K562 (cell line): ENCODE measurements at regions not wholly inside any gene's neighbourhood (a gene's known extent, or its start where the extent isn't known, plus 50 kb on each side); places are given as distances from the start of the nearest gene placed in this dataset.

Source experiments
- ATAC-seq: fragments of 200-7000 bp; cut with Tn5 transposase; 3 replicates; pipeline ENCODE4 v1.9.1; 2020; ENCODE audit warnings: moderate library complexity
- BruUV-seq: library from RNA; stranded (reverse); fragments of 400-500 nt; replicated peaks from 2 replicates; lab custom pipeline; 2021; lab: Mats Ljungman, UMichigan
- CTCF ChIA-PET: fragments of 300-600 bp; formaldehyde crosslinking; extraction: SDS; loops from one replicate; lab custom pipeline; 2021; ENCODE audit warnings: low intra/inter-chr PET ratio; lab: Yijun Ruan, JAX
- POLR2A ChIA-PET: fragments of 300-600, 350-650 bp; sonication (Branson Sonifier 250); formaldehyde crosslinking; extraction: SDS; loops from one replicate; lab custom pipeline; 2021; ENCODE audit warnings: antibody characterized with exemption, inconsistent platforms; lab: Yijun Ruan, JAX
- DNase-seq, 4 experiments: peaks; one replicate each; pipeline versions ENCODE4 v3.0.0 to v3.0.0-alpha.2; 2011 to 2018; ENCODE audit warnings: low spot score in 3 of 4, mixed read lengths in 3 of 4; ENCODE audit errors: extremely low read depth in 1 of 4
- FAIRE-seq: peaks from 2 replicates; lab custom pipeline; 2011; peaks lifted over from hg19 to GRCh38; lab: Jason Lieb, UNC
- H2AFZ ChIP-seq: 2 replicates; pipeline ENCODE4 v1.6.0; 2011; ENCODE audit warnings: low read depth, low read length, control low read depth, inconsistent platforms
- H3K27ac ChIP-seq: fragments of 200-600 bp; 3 replicates; pipeline ENCODE4 v1.8.0; 2011; ENCODE audit warnings: low read depth, mild to moderate bottlenecking, control low read depth, inconsistent platforms, low read length, moderate library complexity, mixed read lengths; ENCODE audit errors: extremely low read depth
- H3K27me3 ChIP-seq, 2 experiments: fragments of 300-600 bp in 1 of 2; 2 replicates in 1 of 2; 3 replicates in 1 of 2; pipeline versions ENCODE4 v1.6.0 to v1.8.0; 2011; ENCODE audit warnings: inconsistent platforms in 2 of 2, low read length in 2 of 2, mild to moderate bottlenecking in 1 of 2, mixed read lengths in 1 of 2, moderate library complexity in 1 of 2; ENCODE audit not compliant: control insufficient read depth in 2 of 2, insufficient read depth in 2 of 2
- H3K36me3 ChIP-seq: fragments of 300-600 bp; 3 replicates; pipeline ENCODE4 v1.8.0; 2011; ENCODE audit warnings: mild to moderate bottlenecking, low read length, inconsistent platforms; ENCODE audit not compliant: control insufficient read depth, insufficient read depth
- H3K4me1 ChIP-seq, 2 experiments: fragments of 200-600 bp in 1 of 2; replicated peaks in 1 of 2; 2 replicates in 1 of 2; 3 replicates in 1 of 2; pipeline versions ENCODE4 v1.5.1 to v1.8.0; 2011; ENCODE audit warnings: inconsistent platforms in 2 of 2, low read length in 2 of 2, mild to moderate bottlenecking in 1 of 2, mixed read lengths in 1 of 2, moderate library complexity in 1 of 2; ENCODE audit not compliant: control insufficient read depth in 2 of 2, insufficient read depth in 2 of 2
- H3K4me2 ChIP-seq: 2 replicates; pipeline ENCODE4 v1.6.1; 2011; ENCODE audit warnings: low read length, control low read depth, inconsistent platforms, mixed read lengths; ENCODE audit not compliant: insufficient read depth
- H3K4me3 ChIP-seq: fragments of 200-600 bp; sonication (generic), shearing (Covaris generic); 2 replicates; pipeline ENCODE4 v1.5.1; 2016; ENCODE audit warnings: control low read depth, inconsistent platforms
- H3K79me2 ChIP-seq: fragments of 200-600 bp; 3 replicates; pipeline ENCODE4 v1.8.0; 2011; ENCODE audit warnings: low read length, inconsistent platforms; ENCODE audit not compliant: control insufficient read depth, insufficient read depth
- H3K9ac ChIP-seq, 2 experiments: 2 replicates each; pipeline versions ENCODE4 v1.6.0 to v1.6.1; 2011; ENCODE audit warnings: low read depth in 2 of 2, low read length in 2 of 2, control low read depth in 1 of 2, inconsistent platforms in 1 of 2, mild to moderate bottlenecking in 1 of 2, mixed read lengths in 1 of 2; ENCODE audit not compliant: insufficient read depth in 1 of 2
- H3K9me1 ChIP-seq: one replicate; pipeline ENCODE4 v1.6.0; 2011; ENCODE audit warnings: inconsistent platforms, mild to moderate bottlenecking, low read length, moderate library complexity; ENCODE audit not compliant: control insufficient read depth, insufficient read depth
- H3K9me3 ChIP-seq: replicated peaks from 2 replicates; pipeline ENCODE4 v1.5.1; 2011; ENCODE audit warnings: low read depth, low read length, inconsistent platforms; ENCODE audit not compliant: control insufficient read depth, insufficient read depth
- H4K20me1 ChIP-seq: replicated peaks from 2 replicates; pipeline ENCODE4 v1.6.1; 2011; ENCODE audit warnings: low read length, inconsistent platforms, mixed read lengths; ENCODE audit not compliant: control insufficient read depth, insufficient read depth
- BRCA1 ChIP-seq, 2 experiments: fragments of 450-650 bp in 1 of 2; sonication (generic) in 1 of 2; formaldehyde crosslinking in 1 of 2; IDR thresholded peaks; 2 replicates each; pipeline versions ENCODE4 v1.5.0 to v1.6.1; 2017 to 2020; ENCODE audit warnings: mild to moderate bottlenecking in 1 of 2, missing genetic modification reagents in 1 of 2
- E2F1 ChIP-seq: sonication (generic); formaldehyde crosslinking; IDR thresholded peaks from 2 replicates; pipeline ENCODE4 v1.8.1; 2023; ENCODE audit warnings: mild to moderate bottlenecking, missing genetic modification reagents, moderate library complexity
- HDAC8 ChIP-seq: fragments of 450-650 bp; IDR thresholded peaks from 2 replicates; pipeline ENCODE4 v1.6.1; 2016; ENCODE audit warnings: mild to moderate bottlenecking, missing genetic modification characterization, moderate library complexity, missing compliant biosample characterization
- HMGXB4 ChIP-seq: sonication (generic); formaldehyde crosslinking; IDR thresholded peaks from 2 replicates; pipeline ENCODE4 v1.8.1; 2023; ENCODE audit warnings: mild to moderate bottlenecking, missing genetic modification reagents
- ILF3 ChIP-seq: fragments of 450-650 bp; IDR thresholded peaks from 2 replicates; pipeline ENCODE4 v1.6.1; 2018; ENCODE audit warnings: antibody characterized with exemption, mild to moderate bottlenecking, moderate library complexity, borderline replicate concordance
- LEF1 ChIP-seq: fragments of 450-650 bp; IDR thresholded peaks from 2 replicates; pipeline ENCODE4 v1.6.1; 2016; ENCODE audit warnings: mild to moderate bottlenecking
- MEF2D ChIP-seq: conservative IDR thresholded peaks from 2 replicates; pipeline ENCODE4 v1.6.1; 2016; ENCODE audit warnings: low read depth, missing genetic modification characterization, missing compliant biosample characterization
- MLLT1 ChIP-seq, 2 experiments: fragments of 450-650 bp; IDR thresholded peaks; 2 replicates each; pipeline ENCODE4 v1.6.1; 2016
- POLR2H ChIP-seq: IDR thresholded peaks from 2 replicates; pipeline ENCODE4 v1.6.1; 2016; ENCODE audit warnings: missing genetic modification characterization, low read depth, mild to moderate bottlenecking, control low read depth, missing compliant biosample characterization, moderate library complexity
- PRMT5 ChIP-seq: sonication (generic); formaldehyde crosslinking; IDR thresholded peaks from 2 replicates; pipeline ENCODE4 v1.5.0; 2020; ENCODE audit warnings: missing genetic modification reagents
- SMARCC2 ChIP-seq: fragments of 450-650 bp; IDR thresholded peaks from 2 replicates; pipeline ENCODE4 v1.6.1; 2017; ENCODE audit warnings: antibody characterized with exemption, moderate library complexity, mild to moderate bottlenecking, low read depth
- TAF1 ChIP-seq: IDR thresholded peaks from 2 replicates; pipeline ENCODE4 v1.6.1; 2011; ENCODE audit warnings: mild to moderate bottlenecking, low read length, moderate library complexity; ENCODE audit not compliant: insufficient read depth, control insufficient read depth, severe bottlenecking; ENCODE audit errors: extremely low read depth
- TAL1 ChIP-seq: fragments of 450-650 bp; IDR thresholded peaks from 2 replicates; pipeline ENCODE4 v1.6.1; 2016; ENCODE audit warnings: mild to moderate bottlenecking
- ZBTB43 ChIP-seq: sonication (generic); formaldehyde crosslinking; IDR thresholded peaks from 2 replicates; pipeline ENCODE4 v1.8.0; 2023; ENCODE audit warnings: mild to moderate bottlenecking, missing genetic modification reagents
- ZFP91 ChIP-seq: sonication (generic); formaldehyde crosslinking; IDR thresholded peaks from 2 replicates; pipeline ENCODE4 v1.8.0; 2022; ENCODE audit warnings: mild to moderate bottlenecking, missing genetic modification reagents
- ZKSCAN1 ChIP-seq: fragments of 150-350 bp; IDR thresholded peaks from 2 replicates; pipeline ENCODE4 v1.6.1; 2016; ENCODE audit warnings: low read depth, low read length
- ZNF324 ChIP-seq: fragments of 250-450 bp; sonication (Bioruptor Pico); IDR thresholded peaks from 2 replicates; pipeline ENCODE4 v1.4.0; 2020; ENCODE audit warnings: mild to moderate bottlenecking
- WGBS: fragments of 100-300 bp; shearing (Covaris generic); methylation state at CpG from one replicate; pipeline ENCODE4 v1.1.6; 2016; ENCODE audit warnings: low coverage, mixed read lengths; ENCODE audit not compliant: insufficient coverage; ENCODE audit errors: missing lambda C conversion rate; 5-methylcytosine and 5-hydroxymethylcytosine counted together
- in situ Hi-C: fragments of 300-500 bp; cut with MboI; formaldehyde crosslinking; loops from 4 replicates; pipeline ENCODE4 v1.15.0; 2018; ENCODE audit warnings: inconsistent platforms, mixed read lengths
- intact Hi-C: fragments of 100-400 bp; cut with micrococcal nuclease; formaldehyde crosslinking; loops from 2 replicates; pipeline ENCODE4 v1.14.2; 2022

GRCh38 chr4:156186111-156186510 lies 232.4 kb upstream of the CTSO start:
- Histone ChIP-seq H4K20me1 (no peaks in the 10 kb centered on the region), H2AFZ (no peak overlapping the region), H3K4me3 (no peak overlapping the region), H3K79me2 (no peaks in the 10 kb centered on the region), H3K4me2 (no peak overlapping the region), H3K9ac (no peak overlapping the region), H3K9me1 (no peaks in the 10 kb centered on the region), H3K36me3 (no peaks in the 10 kb centered on the region), H3K27me3 (no peaks in the 10 kb centered on the region), H3K9me3 (no peaks in the 10 kb centered on the region), H3K27ac (no peak overlapping the region), H3K4me1 (no peaks in the 10 kb centered on the region)
- 5% methylated on average over 1 of the region's 1 CpG for WGBS
- ChIA-PET CTCF (no interaction called here), POLR2A (no interaction called here)
- BruUV-seq = no TSS peak
- ATAC-seq = no peak
- DNase-seq = no peak
- in situ Hi-C loops (no loop called here), intact Hi-C loops (no loop called here)
- no peak for FAIRE-seq
- TF ChIP-seq SMARCC2 = no peak
- no peak for TF ChIP-seq POLR2H (tag)
- no peak for TF ChIP-seq ZKSCAN1
- no peak for TF ChIP-seq MLLT1 (IDR thresholded peaks at IDR 0.05)
- no peak for TF ChIP-seq HMGXB4 (CRISPR knock-in tag)
- no peak for TF ChIP-seq ZFP91 (CRISPR knock-in tag)
- no peak for TF ChIP-seq E2F1
- TF ChIP-seq MEF2D (tag) = no peak
- no peak for TF ChIP-seq TAL1
- TF ChIP-seq ZNF324 = no peak
- no peak for TF ChIP-seq ILF3
- TF ChIP-seq ZBTB43 = no peak
- TF ChIP-seq PRMT5 (CRISPR knock-in tag) = no peak
- no peak for TF ChIP-seq LEF1
- no peak for TF ChIP-seq HDAC8 (tag)
- TF ChIP-seq TAF1 = no peak
- no peak for TF ChIP-seq BRCA1 (IDR thresholded peaks at IDR 0.05)
- TF ChIP-seq BRCA1 (CRISPR knock-in tag; IDR thresholded peaks at IDR 0.05) = no peak
